HFFc6 (cell line): ENCODE measurements at regions not wholly inside any gene's neighbourhood (a gene's known extent, or its start where the extent isn't known, plus 50 kb on each side); places are given as distances from the start of the nearest gene placed in this dataset.

Experiments used
- DNase-seq: peaks from one replicate; pipeline ENCODE4 v3.0.0-alpha.2; 2018
- H3K27ac Mint-ChIP-seq: 2 replicates; pipeline ENCODE4 v1.8.0; 2020; ENCODE audit warnings: mild to moderate bottlenecking, mixed read lengths
- H3K27me3 Mint-ChIP-seq: 2 replicates; pipeline ENCODE4 v1.8.0; 2021; ENCODE audit warnings: mild to moderate bottlenecking, moderate library complexity, mixed read lengths; ENCODE audit not compliant: insufficient read depth
- H3K36me3 Mint-ChIP-seq: 2 replicates; pipeline ENCODE4 v1.8.0; 2021; ENCODE audit warnings: low read depth, mixed read lengths
- H3K4me1 Mint-ChIP-seq: 2 replicates; pipeline ENCODE4 v1.8.0; 2020; ENCODE audit warnings: low read depth, mixed read lengths
- H3K4me3 Mint-ChIP-seq: 2 replicates; pipeline ENCODE4 v1.8.0; 2020; ENCODE audit warnings: mild to moderate bottlenecking, moderate library complexity, mixed read lengths
- H3K9me3 Mint-ChIP-seq: 2 replicates; pipeline ENCODE4 v1.8.0; 2020; ENCODE audit warnings: mild to moderate bottlenecking, mixed read lengths
- CTCF ChIP-seq: fragments of 200-600 bp; sonication (generic); IDR thresholded peaks from 2 replicates; pipeline ENCODE4 v1.5.0; 2021; ENCODE audit warnings: antibody characterized with exemption, mild to moderate bottlenecking

GRCh38 chr13:109393045-109393444 lies 393.3 kb downstream of the IRS2 start:
- H3K27ac Mint-ChIP-seq = no peak overlapping the region
- no peak for TF ChIP-seq CTCF
- peaks cover 42% of the 10 kb centered on the region for H3K4me1 Mint-ChIP-seq
- no peaks in the 10 kb centered on the region for H3K27me3 Mint-ChIP-seq
- DNase-seq = no peak
- H3K9me3 Mint-ChIP-seq = no peaks in the 10 kb centered on the region
- H3K36me3 Mint-ChIP-seq = 0 out of 2 replicates have a peak, but pooled peaks cover 4% of the 10 kb centered on the region
- no peak overlapping the region for H3K4me3 Mint-ChIP-seq

GRCh38 chr13:109390391-109390790 lies 396.0 kb downstream of the IRS2 start:
- Mint-ChIP-seq H3K27me3 (no peaks in the 10 kb centered on the region), H3K36me3 (0 out of 2 replicates have a peak, but pooled peaks cover 4% of the 10 kb centered on the region), H3K9me3 (no peaks in the 10 kb centered on the region), H3K27ac (no peak overlapping the region), H3K4me1 (peaks cover 58% of the 10 kb centered on the region), H3K4me3 (no peak overlapping the region)
- no peak for TF ChIP-seq CTCF
- no peak for DNase-seq

GRCh38 chr13:109389892-109390345 lies 396.5 kb downstream of the IRS2 start:
- DNase-seq = peak; percentile 13
- Mint-ChIP-seq H3K27ac (peak overlapping the region; percentile 57; the same call in 1 of the 2 replicates), H3K4me3 (no peak overlapping the region), H3K4me1 (peaks cover 61% of the 10 kb centered on the region), H3K9me3 (no peaks in the 10 kb centered on the region), H3K36me3 (0 out of 2 replicates have a peak, but pooled peaks cover 4% of the 10 kb centered on the region), H3K27me3 (no peaks in the 10 kb centered on the region)
- TF ChIP-seq CTCF = no peak

GRCh38 chr13:109389456-109389855 lies 396.9 kb downstream of the IRS2 start:
- peak; percentile 35 for DNase-seq
- Mint-ChIP-seq H3K9me3 (no peaks in the 10 kb centered on the region), H3K4me3 (no peak overlapping the region; the same call in 1 of the 2 replicates), H3K36me3 (0 out of 2 replicates have a peak, but pooled peaks cover 4% of the 10 kb centered on the region), H3K27me3 (no peaks in the 10 kb centered on the region), H3K4me1 (peaks cover 61% of the 10 kb centered on the region), H3K27ac (peak overlapping the region; percentile 57; the same call in 1 of the 2 replicates)
- TF ChIP-seq CTCF = no peak

GRCh38 chr13:109387471-109387870 lies 398.9 kb downstream of the IRS2 start:
- Mint-ChIP-seq H3K9me3 (no peaks in the 10 kb centered on the region), H3K36me3 (0 out of 2 replicates have a peak, but pooled peaks cover 4% of the 10 kb centered on the region), H3K27ac (no peak overlapping the region), H3K4me1 (peaks cover 70% of the 10 kb centered on the region), H3K4me3 (no peak overlapping the region), H3K27me3 (no peaks in the 10 kb centered on the region)
- no peak for TF ChIP-seq CTCF
- DNase-seq = no peak

- DNase-seq = peak; percentile 54
- peak overlapping the region; percentile 46 for H3K4me3 Mint-ChIP-seq
- H3K27ac Mint-ChIP-seq = peak overlapping the region; percentile 80
- peaks cover 78% of the 10 kb centered on the region for H3K4me1 Mint-ChIP-seq
- no peaks in the 10 kb centered on the region for H3K27me3 Mint-ChIP-seq
- H3K36me3 Mint-ChIP-seq = no peaks in the 10 kb centered on the region
- H3K9me3 Mint-ChIP-seq = no peaks in the 10 kb centered on the region
- TF ChIP-seq CTCF = no peak
Measured at GRCh38 chr13:109385242-109385560, 401.2 kb downstream of the IRS2 start.
